ENCODE measurements at regions not wholly inside any gene's neighbourhood (a gene's known extent, or its start where the extent isn't known, plus 50 kb on each side); places are given as distances from the start of the nearest gene placed in this dataset.

DNA sequence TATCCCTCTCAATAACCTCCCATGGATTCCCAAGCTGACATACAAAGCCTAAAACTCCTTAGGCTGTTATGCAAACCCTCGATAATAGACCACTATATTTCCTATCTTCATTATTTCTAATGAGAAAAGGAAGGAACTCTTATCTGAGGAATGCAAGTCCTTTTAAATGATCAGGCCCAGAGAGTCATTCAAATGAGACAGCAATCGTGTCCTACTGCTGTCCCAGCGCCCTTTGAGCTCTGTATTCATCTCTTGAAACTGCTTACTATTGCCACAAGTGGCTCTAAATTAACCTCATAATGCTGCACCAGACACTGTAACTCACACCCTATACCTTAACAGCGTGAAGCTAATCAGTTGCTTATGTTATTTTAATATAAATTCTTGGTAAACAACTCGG, 182.1 kb upstream of the NAMPT start:
- Histone ChIP-seq H3K36me3 (no peaks in the 10 kb centered on the region), H3K4me1 (ENCODE audit: control insufficient read depth in 1 of 2, low read depth in 2 of 2) (peaks cover 12 to 51% of the 10 kb centered on the region in 2 donors), H3K4me3 (no peak overlapping the region), H3K9me3 (no peaks in the 10 kb centered on the region), H3K27me3 (replicated peaks; ENCODE audit: insufficient read depth) (no peaks in the 10 kb centered on the region), H3K27ac (peak overlapping the region; percentile 64 to 78)
- no peak for DNase-seq (ENCODE audit: low spot score)
- TF ChIP-seq, protein P1, sequence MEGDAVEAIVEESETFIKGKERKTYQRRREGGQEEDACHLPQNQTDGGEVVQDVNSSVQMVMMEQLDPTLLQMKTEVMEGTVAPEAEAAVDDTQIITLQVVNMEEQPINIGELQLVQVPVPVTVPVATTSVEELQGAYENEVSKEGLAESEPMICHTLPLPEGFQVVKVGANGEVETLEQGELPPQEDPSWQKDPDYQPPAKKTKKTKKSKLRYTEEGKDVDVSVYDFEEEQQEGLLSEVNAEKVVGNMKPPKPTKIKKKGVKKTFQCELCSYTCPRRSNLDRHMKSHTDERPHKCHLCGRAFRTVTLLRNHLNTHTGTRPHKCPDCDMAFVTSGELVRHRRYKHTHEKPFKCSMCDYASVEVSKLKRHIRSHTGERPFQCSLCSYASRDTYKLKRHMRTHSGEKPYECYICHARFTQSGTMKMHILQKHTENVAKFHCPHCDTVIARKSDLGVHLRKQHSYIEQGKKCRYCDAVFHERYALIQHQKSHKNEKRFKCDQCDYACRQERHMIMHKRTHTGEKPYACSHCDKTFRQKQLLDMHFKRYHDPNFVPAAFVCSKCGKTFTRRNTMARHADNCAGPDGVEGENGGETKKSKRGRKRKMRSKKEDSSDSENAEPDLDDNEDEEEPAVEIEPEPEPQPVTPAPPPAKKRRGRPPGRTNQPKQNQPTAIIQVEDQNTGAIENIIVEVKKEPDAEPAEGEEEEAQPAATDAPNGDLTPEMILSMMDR (IDR thresholded peaks at IDR 0.05) = no peak
- ATAC-seq (ENCODE audit: insufficient number of reproducible peaks, low FRiP score, low read depth) = no peak

DNA sequence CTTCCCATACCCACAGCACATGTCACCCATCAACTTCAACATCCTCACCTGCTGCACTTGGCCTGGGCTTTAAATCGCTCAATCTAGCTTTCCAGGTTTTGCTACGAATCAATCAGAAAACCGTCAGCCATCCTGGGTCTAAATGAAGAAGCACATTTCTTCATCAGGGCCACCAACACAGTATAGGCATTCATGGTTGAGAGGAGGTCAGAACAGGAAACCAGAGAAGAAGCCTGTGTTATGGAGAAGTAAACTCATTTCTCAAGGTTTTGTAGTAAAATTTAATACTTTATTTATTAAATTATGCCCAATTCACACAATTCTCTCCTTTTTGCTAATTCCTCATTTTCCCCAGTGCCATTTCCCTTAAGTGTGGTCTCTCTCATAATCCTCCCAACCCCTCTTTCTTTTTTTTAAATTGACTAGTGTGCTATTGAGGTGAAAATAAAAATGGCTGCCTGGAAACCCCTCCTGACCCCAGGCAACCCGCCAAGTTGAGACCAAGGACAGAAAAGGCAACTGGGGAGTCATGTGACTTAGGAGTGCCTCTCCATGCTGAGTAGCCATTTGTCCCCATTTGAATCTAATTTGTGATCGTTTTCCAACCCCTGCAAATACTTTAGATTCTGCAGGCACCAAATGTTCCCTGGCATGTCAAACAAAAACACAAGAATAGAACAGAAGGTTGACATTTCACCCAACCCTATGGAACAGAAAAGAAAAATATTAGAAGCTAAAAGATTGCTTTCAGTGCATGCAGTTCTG, 181.1 kb upstream of the NAMPT start:
- peaks cover 12 to 51% of the 10 kb centered on the region in 2 donors for H3K4me1 ChIP-seq (ENCODE audit: control insufficient read depth in 1 of 2, low read depth in 2 of 2)
- ATAC-seq (ENCODE audit: insufficient number of reproducible peaks, low FRiP score, low read depth) = peak; percentile 7
- H3K27me3 ChIP-seq (replicated peaks; ENCODE audit: insufficient read depth) = no peaks in the 10 kb centered on the region
- no peaks in the 10 kb centered on the region for H3K36me3 ChIP-seq
- DNase-seq (ENCODE audit: low spot score) = no peak
- H3K27ac ChIP-seq = peak overlapping the region; percentile 64 to 78
- H3K4me3 ChIP-seq = peak overlapping the region; percentile 2
- TF ChIP-seq, protein P1 (IDR thresholded peaks at IDR 0.05) = no peak
- no peaks in the 10 kb centered on the region for H3K9me3 ChIP-seq

DNA sequence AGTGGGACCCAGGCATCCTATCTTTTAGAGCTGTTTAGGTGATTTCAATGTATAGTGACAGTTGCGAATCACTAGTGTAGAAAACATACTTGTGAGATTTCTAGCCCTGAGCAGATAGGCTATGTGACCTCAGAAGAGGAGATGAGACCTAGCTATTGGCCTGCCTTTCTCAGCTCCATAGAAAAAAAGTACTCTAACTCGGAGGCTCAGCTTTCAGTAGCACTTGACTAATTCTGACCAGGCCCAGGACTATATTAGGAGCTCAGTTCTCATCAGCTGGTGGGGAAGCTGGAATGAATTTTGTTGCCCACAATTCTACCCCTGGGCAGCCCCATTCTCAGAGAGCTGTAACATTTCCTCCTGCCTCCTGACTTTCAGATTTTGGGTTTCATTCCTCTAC, 179.9 kb upstream of the NAMPT start:
- Histone ChIP-seq H3K27ac (peak overlapping the region; percentile 64 to 78), H3K9me3 (no peaks in the 10 kb centered on the region), H3K36me3 (no peaks in the 10 kb centered on the region), H3K27me3 (replicated peaks; ENCODE audit: insufficient read depth) (no peaks in the 10 kb centered on the region), H3K4me1 (ENCODE audit: control insufficient read depth in 1 of 2, low read depth in 2 of 2) (peaks cover 12 to 51% of the 10 kb centered on the region in 2 donors), H3K4me3 (no peak overlapping the region)
- ATAC-seq (ENCODE audit: insufficient number of reproducible peaks, low FRiP score, low read depth) = no peak
- TF ChIP-seq, protein P1 (IDR thresholded peaks at IDR 0.05) = no peak
- DNase-seq (ENCODE audit: low spot score) = no peak

DNA sequence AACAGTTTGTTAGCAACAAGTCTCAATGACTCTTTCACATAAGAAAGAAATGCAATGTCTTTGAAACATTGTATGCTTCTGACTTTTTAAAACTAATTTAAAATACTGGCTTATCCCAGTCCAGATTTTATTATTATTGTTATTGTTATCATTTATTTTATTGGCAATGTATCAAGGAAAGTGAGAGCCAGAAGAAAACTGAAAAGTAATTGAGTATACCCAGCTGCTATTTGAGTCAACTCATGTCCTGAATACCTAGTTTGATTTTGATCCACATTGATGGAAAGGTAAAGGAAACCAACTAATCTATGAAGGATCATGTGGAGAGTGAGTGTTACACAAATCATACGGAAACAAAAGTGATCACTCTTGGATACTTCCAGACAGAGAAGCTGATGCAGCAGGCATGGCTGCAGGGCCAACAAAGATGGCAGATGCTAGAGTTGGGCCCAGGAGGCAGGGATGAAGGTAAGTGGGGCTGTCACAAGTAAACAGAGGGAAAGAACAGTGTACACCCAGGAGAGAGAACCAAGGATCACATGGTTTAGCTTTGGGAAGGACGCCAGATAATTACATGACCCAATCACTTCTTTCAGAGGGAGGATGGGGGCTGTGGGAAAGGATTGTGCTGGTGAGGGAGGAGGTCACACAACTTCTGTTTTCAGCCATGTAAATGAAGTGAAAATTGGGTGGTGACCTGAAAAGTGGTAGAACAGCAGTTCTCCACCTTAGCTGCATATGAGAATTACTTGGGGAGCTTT, 179.2 kb upstream of the NAMPT start:
- ATAC-seq (ENCODE audit: insufficient number of reproducible peaks, low FRiP score, low read depth) (no peak), DNase-seq (ENCODE audit: low spot score) (no peak)
- peaks cover 12 to 51% of the 10 kb centered on the region in 2 donors for H3K4me1 ChIP-seq (ENCODE audit: control insufficient read depth in 1 of 2, low read depth in 2 of 2)
- no peaks in the 10 kb centered on the region for H3K27me3 ChIP-seq (replicated peaks; ENCODE audit: insufficient read depth)
- TF ChIP-seq, protein P1 (IDR thresholded peaks at IDR 0.05) = no peak
- no peak overlapping the region for H3K27ac ChIP-seq
- H3K9me3 ChIP-seq = no peaks in the 10 kb centered on the region
- no peaks in the 10 kb centered on the region for H3K36me3 ChIP-seq
- no peak overlapping the region for H3K4me3 ChIP-seq

DNA sequence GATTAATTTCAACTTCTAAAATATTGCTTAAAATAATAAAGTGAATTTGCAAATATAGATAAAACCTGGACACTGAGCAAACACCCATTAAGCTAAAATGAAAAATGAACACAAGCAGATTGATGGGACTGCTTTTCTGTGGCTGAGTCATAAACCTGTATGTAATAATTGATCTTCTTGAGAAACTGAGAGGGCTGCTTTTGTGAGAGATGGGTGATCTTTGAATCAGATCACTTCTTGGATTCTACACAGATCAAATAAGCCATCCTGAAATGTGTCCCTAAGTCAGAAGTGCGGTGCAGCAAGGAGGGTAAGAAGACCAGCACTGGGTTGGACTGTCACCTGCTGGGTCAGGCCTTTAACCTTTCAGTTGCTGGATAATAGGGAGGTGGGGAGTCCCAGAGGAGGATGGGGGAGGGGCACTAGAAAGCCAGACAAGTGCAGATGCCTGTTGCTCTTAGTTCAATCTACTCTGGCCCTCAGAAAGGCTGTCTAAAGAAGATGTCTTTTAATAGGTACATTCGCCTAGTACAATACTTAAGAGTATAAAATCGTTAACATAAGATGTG, 178.2 kb upstream of the NAMPT start:
- Histone ChIP-seq H3K4me1 (ENCODE audit: control insufficient read depth in 1 of 2, low read depth in 2 of 2) (peaks cover 12 to 51% of the 10 kb centered on the region in 2 donors), H3K36me3 (no peaks in the 10 kb centered on the region), H3K4me3 (no peak overlapping the region), H3K27me3 (replicated peaks; ENCODE audit: insufficient read depth) (no peaks in the 10 kb centered on the region), H3K9me3 (no peaks in the 10 kb centered on the region), H3K27ac (no peak overlapping the region)
- TF ChIP-seq, protein P1 (IDR thresholded peaks at IDR 0.05) = no peak
- DNase-seq (ENCODE audit: low spot score) (no peak), ATAC-seq (ENCODE audit: insufficient number of reproducible peaks, low FRiP score, low read depth) (no peak)

Data from thoracic aorta (tissue), 2 donors.